ENCODE measurements at regions not wholly inside any gene's neighbourhood (a gene's known extent, or its start where the extent isn't known, plus 50 kb on each side); places are given as distances from the start of the nearest gene placed in this dataset.

DNA sequence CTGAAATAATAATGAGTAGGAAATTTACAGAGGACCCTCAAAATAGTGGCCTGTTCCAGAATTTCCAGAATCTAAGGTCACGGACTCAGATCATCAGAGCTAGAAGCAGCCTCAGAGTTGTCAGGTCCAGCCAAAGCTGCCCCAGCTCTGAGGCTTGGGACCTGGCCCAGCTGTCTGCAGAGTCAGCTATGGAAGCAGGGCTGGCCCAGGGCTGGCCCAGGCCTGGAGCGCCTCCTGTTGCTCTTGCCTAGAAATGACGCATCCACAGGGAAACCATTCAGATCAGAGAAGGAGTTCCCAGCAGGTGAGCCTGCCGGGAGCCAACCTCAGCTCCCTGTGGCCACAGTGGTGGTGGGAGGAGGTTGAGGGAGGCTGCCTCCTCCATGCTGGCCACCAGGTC lies 106.7 kb upstream of the ARL4C start:
- DNase-seq (ENCODE audit: low spot score) = no peak

- no peak for DNase-seq (ENCODE audit: low spot score)
Measured at GRCh38 chr2:234601213-234601612, 104.3 kb upstream of the ARL4C start.

DNA sequence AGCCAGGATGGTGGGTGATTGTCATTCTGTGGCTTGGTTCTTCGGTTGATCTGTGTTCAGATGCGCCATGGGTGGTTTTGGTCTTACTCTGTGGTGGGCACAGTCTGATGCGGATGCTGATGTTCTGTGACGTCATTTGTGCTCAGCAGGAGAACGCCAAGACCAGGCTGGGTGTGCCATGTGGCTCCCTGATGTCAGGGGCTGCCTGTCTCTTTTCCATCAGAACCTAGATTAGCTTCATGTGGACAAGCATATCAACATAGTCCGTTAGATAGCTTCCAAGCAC lies 100.6 kb upstream of the ARL4C start:
- no peak for DNase-seq (ENCODE audit: low spot score)

DNA sequence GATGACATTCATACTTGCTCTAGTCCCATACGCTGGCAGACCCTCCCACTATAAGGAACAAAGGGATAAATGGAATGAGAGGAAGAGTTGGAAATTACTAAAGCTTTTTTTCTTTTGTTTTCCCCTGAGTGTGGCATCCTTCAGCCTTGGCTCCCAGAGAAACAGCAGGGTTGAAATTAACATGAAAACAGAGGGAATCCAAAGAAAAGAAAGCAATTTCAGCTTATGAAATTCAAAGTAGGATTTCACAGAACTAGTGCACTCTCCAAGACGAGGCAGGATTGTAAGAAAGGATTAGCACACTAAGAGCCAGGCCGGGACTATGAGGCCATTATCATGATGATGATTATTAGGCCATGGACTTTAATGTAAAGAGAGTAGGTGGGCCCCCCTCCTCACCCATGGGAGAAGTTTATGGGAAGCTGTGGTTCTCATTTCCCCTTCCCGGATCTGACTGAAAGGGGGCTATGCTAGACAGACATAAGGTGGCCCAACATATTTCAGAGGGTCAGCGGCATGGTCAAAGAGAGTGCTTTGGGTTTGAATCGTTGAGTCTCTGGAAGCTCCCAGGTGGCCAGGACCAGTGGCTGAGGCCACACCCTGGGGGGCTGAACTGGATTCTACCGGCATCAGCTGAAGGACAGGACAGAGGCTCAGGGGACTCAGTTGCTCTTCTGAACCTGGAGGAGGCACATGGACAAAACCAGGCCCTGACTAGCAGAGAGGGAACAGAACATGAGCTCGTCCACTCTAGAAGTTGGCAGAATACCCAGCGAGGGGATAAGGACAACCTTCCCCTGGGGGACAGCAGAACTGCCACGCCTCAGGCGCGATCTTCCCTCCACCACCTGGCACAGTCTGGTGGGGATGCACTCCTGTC lies 100.1 kb upstream of the ARL4C start:
- DNase-seq (ENCODE audit: low spot score) = no peak

GRCh38 chr2:234595829-234596228 lies 98.9 kb upstream of the ARL4C start:
- DNase-seq (ENCODE audit: low spot score) = no peak

DNA sequence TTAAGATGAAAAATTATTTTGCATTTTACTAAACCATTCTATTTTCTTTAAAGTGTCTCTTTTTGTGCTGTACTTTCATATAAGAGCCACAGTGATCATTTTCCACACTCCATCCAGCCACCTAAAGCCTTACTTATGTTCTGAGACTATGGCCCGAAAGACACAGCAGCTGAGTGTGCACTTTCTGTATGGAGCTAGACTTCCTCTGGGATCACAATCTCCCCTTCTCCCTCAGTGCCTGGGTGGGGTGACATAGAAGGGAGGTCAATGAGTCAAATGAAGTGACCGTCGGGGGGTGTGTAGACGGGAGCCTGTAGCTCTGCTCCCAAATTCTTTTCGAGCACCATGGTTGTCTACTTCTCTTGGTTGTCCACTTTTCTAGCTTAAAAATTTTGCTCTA lies 97.8 kb upstream of the ARL4C start:
- no peak for DNase-seq (ENCODE audit: low spot score)

DNA sequence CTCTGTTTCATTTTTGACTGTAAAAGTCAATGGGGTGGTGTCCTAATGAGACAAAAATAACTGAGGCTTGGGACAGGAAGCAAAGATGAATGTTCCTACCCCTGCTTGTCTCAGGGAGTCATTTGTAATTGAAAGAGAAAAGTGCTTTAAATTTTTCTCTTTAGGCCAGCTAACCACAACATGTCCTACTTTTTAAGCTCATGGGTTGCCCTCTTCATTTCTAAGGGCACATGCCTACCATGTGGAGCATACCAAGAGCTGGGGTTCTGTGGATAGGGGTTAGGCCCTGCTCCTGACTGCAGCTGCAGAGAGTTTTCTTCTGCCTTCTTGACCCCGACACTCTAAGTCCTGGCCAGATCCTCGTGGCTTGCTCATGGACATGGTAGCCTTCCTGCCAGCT lies 96.8 kb upstream of the ARL4C start:
- no peak for DNase-seq (ENCODE audit: low spot score)

- no peak for DNase-seq (ENCODE audit: low spot score)
Measured at GRCh38 chr2:234592541-234592940, 95.7 kb upstream of the ARL4C start.

DNA sequence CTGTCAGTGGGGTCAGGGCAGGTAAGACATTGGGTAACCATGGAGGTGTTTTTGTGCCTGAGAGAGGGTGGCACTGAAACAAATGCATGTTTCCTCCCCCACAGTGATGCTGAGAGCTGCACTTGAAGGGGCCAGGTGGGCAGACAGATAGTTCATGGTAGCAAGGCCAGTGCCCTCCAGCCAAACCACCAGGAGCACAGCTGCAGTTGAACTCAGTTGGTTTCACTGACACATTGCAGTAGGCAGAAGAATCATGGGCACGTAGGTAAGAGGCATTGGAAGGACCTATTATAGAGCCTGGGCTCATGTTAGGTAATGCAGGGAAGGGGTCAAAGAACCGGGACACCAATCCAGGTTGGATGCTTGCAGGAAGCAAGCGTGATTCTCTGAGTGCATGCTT lies 93.2 kb upstream of the ARL4C start:
- DNase-seq (ENCODE audit: low spot score) = no peak

DNA sequence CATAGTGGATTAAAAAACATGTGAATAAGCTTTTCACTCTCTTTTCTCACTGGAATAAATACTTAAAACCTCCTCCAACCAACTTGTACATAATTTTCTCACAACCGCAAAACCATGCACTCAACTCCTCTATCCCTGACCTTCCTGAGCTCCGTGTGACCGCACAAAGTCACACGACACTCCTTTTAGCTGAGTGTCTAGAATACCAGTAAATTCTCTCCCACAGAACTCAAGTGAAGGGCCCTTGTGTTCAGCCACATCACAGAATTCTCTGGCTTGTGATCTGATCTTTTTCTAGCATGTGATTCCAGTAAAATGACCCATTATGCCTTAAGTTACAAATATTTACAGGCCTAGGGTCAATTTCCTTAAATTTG lies 91.2 kb upstream of the ARL4C start:
- DNase-seq (ENCODE audit: low spot score) = no peak

DNA sequence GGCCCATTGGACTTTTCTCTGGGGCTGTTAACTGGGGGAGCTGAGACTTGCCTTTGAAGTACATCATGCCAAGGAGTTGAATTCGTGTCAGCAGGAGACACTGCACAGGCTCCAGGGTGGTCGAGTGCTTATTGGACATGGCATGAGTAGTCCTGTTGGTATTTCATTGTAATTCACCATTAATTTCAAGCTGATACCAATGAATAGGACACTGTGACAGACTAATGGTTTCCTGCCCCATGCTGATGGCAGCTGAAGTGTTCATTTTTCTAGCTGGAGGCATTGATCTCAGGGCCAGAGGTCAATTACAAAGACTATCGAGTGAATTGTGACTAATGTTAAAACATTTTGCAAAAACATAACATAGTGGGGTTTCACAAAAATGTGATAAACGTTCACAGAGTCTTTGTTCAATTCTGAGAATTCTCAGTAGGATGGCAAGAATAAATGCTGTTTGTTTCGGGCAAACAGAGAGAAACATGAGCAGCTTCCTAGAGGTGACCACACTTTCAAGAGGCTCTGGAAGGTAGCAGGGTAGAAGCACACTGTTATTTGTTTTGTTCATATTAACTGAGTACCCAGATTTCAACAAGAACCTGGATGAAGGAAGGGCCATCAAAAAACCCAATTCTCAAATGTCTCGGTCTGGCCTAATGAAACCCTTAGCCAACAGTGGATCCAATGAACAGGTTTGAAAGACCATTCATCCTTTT lies 90.6 kb upstream of the ARL4C start:
- no peak for DNase-seq (ENCODE audit: low spot score)

DNA sequence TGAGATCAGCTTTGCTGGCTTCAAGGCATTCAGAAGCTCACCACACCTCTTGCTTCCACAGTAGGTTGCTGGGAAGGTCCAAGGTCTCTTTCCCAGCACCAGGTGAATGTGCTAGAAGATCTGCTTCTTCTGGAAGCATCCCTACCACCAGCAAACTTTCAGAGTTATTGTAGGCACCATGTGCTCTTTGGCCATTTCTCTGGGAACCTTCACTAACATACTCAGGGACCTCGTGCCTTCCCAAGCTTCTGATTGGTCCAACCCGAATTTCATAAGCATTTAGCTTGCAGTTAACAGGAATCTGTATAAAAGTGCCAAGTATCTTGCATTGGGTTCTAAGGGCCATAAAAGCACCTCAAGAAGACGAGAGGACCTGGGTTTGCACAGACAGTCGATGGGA lies 86.5 kb upstream of the ARL4C start:
- no peak for DNase-seq (ENCODE audit: low spot score)

DNA sequence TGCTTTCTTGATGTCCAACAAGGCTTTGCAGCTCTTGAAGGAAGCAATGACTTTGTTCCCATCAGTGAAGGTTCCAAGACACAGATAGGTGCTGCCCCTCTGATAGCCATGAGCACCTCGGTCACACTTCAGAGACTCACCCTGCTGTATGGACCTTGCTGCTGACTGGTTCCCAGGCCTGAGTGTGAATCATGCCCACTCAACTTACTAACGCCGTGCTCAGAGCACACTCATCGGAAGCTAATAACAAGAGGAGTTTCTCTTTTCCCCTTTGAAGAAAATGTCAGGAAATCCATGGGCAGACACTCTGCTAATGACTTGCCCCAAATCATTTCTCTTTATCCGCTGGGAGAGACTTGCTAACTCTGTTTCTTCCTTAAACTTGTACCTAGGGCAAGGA lies 83.8 kb upstream of the ARL4C start:
- DNase-seq (ENCODE audit: low spot score) = no peak

- no peak for DNase-seq (ENCODE audit: low spot score)
Measured at GRCh38 chr2:234579231-234579962, 82.5 kb upstream of the ARL4C start.

- DNase-seq (ENCODE audit: low spot score) = no peak
Measured at GRCh38 chr2:234578389-234578788, 81.5 kb upstream of the ARL4C start.

GRCh38 chr2:234577191-234577590 lies 80.3 kb upstream of the ARL4C start:
- no peak for DNase-seq (ENCODE audit: low spot score)

GRCh38 chr2:234571620-234572407 lies 74.9 kb upstream of the ARL4C start:
- DNase-seq (ENCODE audit: low spot score) = no peak

DNA sequence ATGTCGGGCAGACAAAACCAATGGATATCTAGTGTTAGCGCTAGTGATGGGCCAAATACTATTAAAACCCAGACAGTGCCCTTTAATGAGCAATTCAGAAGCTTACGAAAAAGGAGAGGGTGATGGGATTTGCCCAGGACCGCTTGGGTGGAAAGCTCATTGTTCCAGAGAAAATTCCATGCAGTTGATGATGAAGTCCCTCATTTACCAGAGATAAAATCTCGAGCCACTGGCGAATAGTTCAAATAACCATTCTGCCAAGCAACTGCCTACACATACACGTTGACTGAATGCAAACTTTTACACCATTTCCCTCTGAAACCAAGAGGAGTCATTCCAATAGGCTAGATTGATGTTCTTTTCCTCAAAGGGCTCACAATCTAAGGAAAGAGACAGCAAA lies 73.6 kb upstream of the ARL4C start:
- DNase-seq (ENCODE audit: low spot score) = no peak

GRCh38 chr2:234569776-234570430 lies 73.0 kb upstream of the ARL4C start:
- DNase-seq (ENCODE audit: low spot score) = no peak

DNA sequence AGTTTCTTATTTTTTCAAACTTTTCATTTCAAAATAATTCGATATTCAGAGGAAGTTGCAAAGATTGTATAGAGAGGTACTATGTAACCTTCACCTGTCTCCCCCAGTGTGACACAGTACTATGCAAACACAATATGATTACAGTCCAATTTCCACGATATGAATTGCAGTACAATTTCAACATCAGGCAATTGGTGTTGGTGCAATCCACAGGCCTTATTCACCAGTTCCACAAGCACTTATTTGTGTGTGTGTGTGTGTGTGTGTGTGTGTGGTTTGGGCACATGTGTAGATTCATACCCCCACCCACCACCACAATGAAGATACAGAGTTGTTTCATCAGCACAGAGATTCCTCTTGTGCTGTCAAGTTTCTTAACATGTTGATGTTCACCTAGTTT lies 69.7 kb upstream of the ARL4C start:
- no peak for DNase-seq (ENCODE audit: low spot score)

GRCh38 chr2:234565842-234566619 lies 69.2 kb upstream of the ARL4C start:
- no peak for DNase-seq (ENCODE audit: low spot score)

Measured in HT-29 (cell line).